ENCODE measurements at regions not wholly inside any gene's neighbourhood (a gene's known extent, or its start where the extent isn't known, plus 50 kb on each side); places are given as distances from the start of the nearest gene placed in this dataset.
A peak's percentile ranks its signal among the peaks of the same experiment; 100 is the strongest.

DNA sequence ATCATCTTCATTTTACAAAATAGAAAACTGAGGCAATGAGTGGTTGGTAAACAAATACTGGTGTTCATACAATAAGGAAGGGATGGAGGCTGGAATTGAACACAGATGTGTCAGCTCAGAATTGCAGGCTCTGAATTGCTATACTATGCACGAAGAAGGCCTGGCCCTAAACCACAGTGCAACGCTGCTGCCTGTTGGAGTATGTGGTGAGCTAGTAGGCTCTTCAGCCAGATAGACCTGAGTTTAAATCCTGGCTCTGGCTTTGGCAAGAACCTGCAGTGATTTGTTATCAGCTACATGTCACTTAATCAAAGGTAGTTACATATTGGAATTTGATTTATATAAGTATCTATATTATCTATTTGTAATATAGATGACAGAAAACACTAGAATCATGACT is 1602.4 kb upstream of the CELF4 start:
- Histone ChIP-seq H3K4me3 (ENCODE audit: insufficient read depth in 1 of 2, low read depth in 1 of 2, low read length in 2 of 2) (no peak overlapping the region), H3K27me3 (ENCODE audit: control insufficient read depth in 1 of 2, insufficient read depth in 1 of 2, low read length in 2 of 2) (no peaks in the 10 kb centered on the region), H2BK120ac (ENCODE audit: low read depth, low read length) (no peak overlapping the region), H3K4me2 (ENCODE audit: low read length, poor library complexity, severe bottlenecking) (no peak overlapping the region), H3K4ac (ENCODE audit: low read depth in 1 of 2, low read length in 2 of 2) (no peak overlapping the region), H2AK5ac (ENCODE audit: low read length, severe bottlenecking) (no peak overlapping the region), H2BK15ac (ENCODE audit: low read depth, poor library complexity, severe bottlenecking) (no peak overlapping the region), H3K23ac (ENCODE audit: low read length in 2 of 2) (no peak overlapping the region), H3K18ac (ENCODE audit: low read depth in 1 of 2, low read length in 2 of 2) (no peak overlapping the region), H3K4me1 (ENCODE audit: control insufficient read depth, insufficient read depth, low read depth, low read length) (no peaks in the 10 kb centered on the region), H2BK5ac (ENCODE audit: low read depth, low read length, poor library complexity, severe bottlenecking) (no peak overlapping the region), H2AFZ (ENCODE audit: low read depth, low read length) (no peak overlapping the region), H3K9ac (ENCODE audit: low read length) (no peak overlapping the region), H2BK12ac (ENCODE audit: low read length in 2 of 2) (no peak overlapping the region), H3K27ac (ENCODE audit: low read length, poor library complexity, severe bottlenecking) (no peak overlapping the region), H4K8ac (ENCODE audit: low read length) (no peak overlapping the region), H4K91ac (ENCODE audit: low read length) (no peak overlapping the region), H3K9me3 (ENCODE audit: control insufficient read depth, low read length) (no peaks in the 10 kb centered on the region), H3K36me3 (ENCODE audit: control insufficient read depth in 1 of 2, insufficient read depth in 2 of 2, low read depth in 1 of 2, low read length in 2 of 2) (no peaks in the 10 kb centered on the region), H3K14ac (ENCODE audit: low read length in 2 of 2) (no peak overlapping the region), H3K79me1 (replicated peaks; ENCODE audit: low read length, poor library complexity, severe bottlenecking) (no peaks in the 10 kb centered on the region)
- WGBS = 94% methylated on average over 2 of the region's 2 CpGs
- no peak for DNase-seq

DNA sequence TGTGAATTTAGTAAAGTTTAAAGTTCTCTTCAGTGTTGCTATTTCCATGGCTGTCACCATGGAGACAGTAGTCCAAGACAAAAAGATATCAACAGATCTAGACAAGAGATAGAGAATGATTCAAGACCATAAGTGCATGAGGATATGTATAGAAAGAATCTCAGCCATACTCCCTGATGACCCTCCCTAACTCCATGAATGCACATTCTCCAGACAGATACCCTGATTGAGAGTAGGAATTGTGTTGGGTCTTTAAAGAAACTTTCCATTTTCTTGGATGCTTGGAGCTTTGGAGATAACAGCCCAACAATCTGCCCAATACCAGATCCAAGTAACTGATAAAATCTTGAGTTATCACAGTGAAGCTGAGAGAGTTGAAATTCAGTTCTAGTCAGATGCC is 1601.2 kb upstream of the CELF4 start:
- Histone ChIP-seq H3K4me3 (ENCODE audit: insufficient read depth in 1 of 2, low read depth in 1 of 2, low read length in 2 of 2) (no peak overlapping the region), H2BK15ac (ENCODE audit: low read depth, poor library complexity, severe bottlenecking) (no peak overlapping the region), H3K14ac (ENCODE audit: low read length in 2 of 2) (no peak overlapping the region), H4K8ac (ENCODE audit: low read length) (no peak overlapping the region), H4K91ac (ENCODE audit: low read length) (no peak overlapping the region), H2AK5ac (ENCODE audit: low read length, severe bottlenecking) (no peak overlapping the region), H2AFZ (ENCODE audit: low read depth, low read length) (no peak overlapping the region), H3K79me1 (replicated peaks; ENCODE audit: low read length, poor library complexity, severe bottlenecking) (no peaks in the 10 kb centered on the region), H3K27me3 (ENCODE audit: control insufficient read depth in 1 of 2, insufficient read depth in 1 of 2, low read length in 2 of 2) (no peaks in the 10 kb centered on the region), H3K18ac (ENCODE audit: low read depth in 1 of 2, low read length in 2 of 2) (no peak overlapping the region), H3K4ac (ENCODE audit: low read depth in 1 of 2, low read length in 2 of 2) (no peak overlapping the region), H3K36me3 (ENCODE audit: control insufficient read depth in 1 of 2, insufficient read depth in 2 of 2, low read depth in 1 of 2, low read length in 2 of 2) (no peaks in the 10 kb centered on the region), H3K4me1 (ENCODE audit: control insufficient read depth, insufficient read depth, low read depth, low read length) (no peaks in the 10 kb centered on the region), H2BK5ac (ENCODE audit: low read depth, low read length, poor library complexity, severe bottlenecking) (no peak overlapping the region), H3K27ac (ENCODE audit: low read length, poor library complexity, severe bottlenecking) (no peak overlapping the region), H3K4me2 (ENCODE audit: low read length, poor library complexity, severe bottlenecking) (no peak overlapping the region), H3K23ac (ENCODE audit: low read length in 2 of 2) (no peak overlapping the region), H3K9ac (ENCODE audit: low read length) (no peak overlapping the region), H2BK12ac (ENCODE audit: low read length in 2 of 2) (no peak overlapping the region), H2BK120ac (ENCODE audit: low read depth, low read length) (no peak overlapping the region), H3K9me3 (ENCODE audit: control insufficient read depth, low read length) (no peaks in the 10 kb centered on the region)
- DNase-seq = peak; percentile 26

- H2BK12ac ChIP-seq (ENCODE audit: low read length in 2 of 2) = no peak overlapping the region
- H3K27me3 ChIP-seq (ENCODE audit: control insufficient read depth in 1 of 2, insufficient read depth in 1 of 2, low read length in 2 of 2) = no peaks in the 10 kb centered on the region
- H3K14ac ChIP-seq (ENCODE audit: low read length in 2 of 2) = no peak overlapping the region
- H2BK15ac ChIP-seq (ENCODE audit: low read depth, poor library complexity, severe bottlenecking) = no peak overlapping the region
- H3K36me3 ChIP-seq (ENCODE audit: control insufficient read depth in 1 of 2, insufficient read depth in 2 of 2, low read depth in 1 of 2, low read length in 2 of 2) = no peaks in the 10 kb centered on the region
- no peaks in the 10 kb centered on the region for H3K4me1 ChIP-seq (ENCODE audit: control insufficient read depth, insufficient read depth, low read depth, low read length)
- H2BK120ac ChIP-seq (ENCODE audit: low read depth, low read length) = no peak overlapping the region
- no peak overlapping the region for H3K9ac ChIP-seq (ENCODE audit: low read length)
- H2AK5ac ChIP-seq (ENCODE audit: low read length, severe bottlenecking) = no peak overlapping the region
- DNase-seq = no peak
- no peak overlapping the region for H3K4ac ChIP-seq (ENCODE audit: low read depth in 1 of 2, low read length in 2 of 2)
- H3K4me2 ChIP-seq (ENCODE audit: low read length, poor library complexity, severe bottlenecking) = no peak overlapping the region
- peaks cover 2% of the 10 kb centered on the region for H3K9me3 ChIP-seq (ENCODE audit: control insufficient read depth, low read length)
- H4K91ac ChIP-seq (ENCODE audit: low read length) = no peak overlapping the region
- H3K18ac ChIP-seq (ENCODE audit: low read depth in 1 of 2, low read length in 2 of 2) = no peak overlapping the region
- no peak overlapping the region for H3K27ac ChIP-seq (ENCODE audit: low read length, poor library complexity, severe bottlenecking)
- H4K8ac ChIP-seq (ENCODE audit: low read length) = no peak overlapping the region
- H3K4me3 ChIP-seq (ENCODE audit: insufficient read depth in 1 of 2, low read depth in 1 of 2, low read length in 2 of 2) = no peak overlapping the region
- no peak overlapping the region for H2AFZ ChIP-seq (ENCODE audit: low read depth, low read length)
- H3K23ac ChIP-seq (ENCODE audit: low read length in 2 of 2) = no peak overlapping the region
- 95% methylated on average over 6 of the region's 11 CpGs for WGBS
- H3K79me1 ChIP-seq (replicated peaks; ENCODE audit: low read length, poor library complexity, severe bottlenecking) = no peaks in the 10 kb centered on the region
- no peak overlapping the region for H2BK5ac ChIP-seq (ENCODE audit: low read depth, low read length, poor library complexity, severe bottlenecking)
Measured at GRCh38 chr18:39162013-39162827, 1596.6 kb upstream of the CELF4 start.

DNA sequence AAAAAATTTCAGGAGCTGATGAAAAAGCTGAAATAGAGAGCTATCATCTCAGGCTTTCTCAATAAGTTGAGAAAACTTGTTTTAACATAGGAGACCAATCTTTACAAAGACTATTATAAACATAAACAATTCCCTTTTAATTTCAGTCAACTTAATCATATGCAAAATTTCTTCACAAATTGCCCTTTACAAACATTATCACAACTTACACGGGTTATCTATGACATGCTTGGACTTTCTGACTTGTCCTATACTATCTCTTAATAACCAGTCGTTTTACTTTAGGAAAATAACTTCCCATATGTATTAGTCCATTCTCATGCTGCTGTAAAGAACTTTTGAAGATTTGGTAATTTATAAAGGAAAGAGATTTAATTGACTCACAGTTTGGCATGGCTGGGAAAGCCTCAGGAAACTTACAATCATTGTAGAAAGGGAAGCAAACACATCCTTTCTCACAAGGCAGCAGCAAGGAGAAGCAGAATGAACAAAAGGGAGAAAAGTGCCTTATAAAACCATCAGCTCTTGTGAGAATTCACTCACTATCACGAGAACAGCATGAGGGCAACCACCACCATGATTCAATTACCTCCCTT is 1583.7 kb upstream of the CELF4 start:
- no peak overlapping the region for H3K4me2 ChIP-seq (ENCODE audit: low read length, poor library complexity, severe bottlenecking)
- H3K27me3 ChIP-seq (ENCODE audit: control insufficient read depth in 1 of 2, insufficient read depth in 1 of 2, low read length in 2 of 2) = no peaks in the 10 kb centered on the region
- H2BK12ac ChIP-seq (ENCODE audit: low read length in 2 of 2) = no peak overlapping the region
- no peak overlapping the region for H2AFZ ChIP-seq (ENCODE audit: low read depth, low read length)
- H3K36me3 ChIP-seq (ENCODE audit: control insufficient read depth in 1 of 2, insufficient read depth in 2 of 2, low read depth in 1 of 2, low read length in 2 of 2) = no peaks in the 10 kb centered on the region
- H2AK5ac ChIP-seq (ENCODE audit: low read length, severe bottlenecking) = no peak overlapping the region
- H4K91ac ChIP-seq (ENCODE audit: low read length) = no peak overlapping the region
- H2BK5ac ChIP-seq (ENCODE audit: low read depth, low read length, poor library complexity, severe bottlenecking) = no peak overlapping the region
- no peak overlapping the region for H2BK15ac ChIP-seq (ENCODE audit: low read depth, poor library complexity, severe bottlenecking)
- H4K8ac ChIP-seq (ENCODE audit: low read length) = no peak overlapping the region
- no peak overlapping the region for H3K18ac ChIP-seq (ENCODE audit: low read depth in 1 of 2, low read length in 2 of 2)
- no peak overlapping the region for H3K4me3 ChIP-seq (ENCODE audit: insufficient read depth in 1 of 2, low read depth in 1 of 2, low read length in 2 of 2)
- no peak overlapping the region for H2BK120ac ChIP-seq (ENCODE audit: low read depth, low read length)
- H3K23ac ChIP-seq (ENCODE audit: low read length in 2 of 2) = no peak overlapping the region
- H3K9me3 ChIP-seq (ENCODE audit: control insufficient read depth, low read length) = peaks cover 57% of the 10 kb centered on the region
- WGBS = 54% methylated on average over 1 of the region's 3 CpGs
- no peak overlapping the region for H3K9ac ChIP-seq (ENCODE audit: low read length)
- H3K14ac ChIP-seq (ENCODE audit: low read length in 2 of 2) = no peak overlapping the region
- no peaks in the 10 kb centered on the region for H3K79me1 ChIP-seq (replicated peaks; ENCODE audit: low read length, poor library complexity, severe bottlenecking)
- no peak overlapping the region for H3K4ac ChIP-seq (ENCODE audit: low read depth in 1 of 2, low read length in 2 of 2)
- H3K27ac ChIP-seq (ENCODE audit: low read length, poor library complexity, severe bottlenecking) = no peak overlapping the region
- H3K4me1 ChIP-seq (ENCODE audit: control insufficient read depth, insufficient read depth, low read depth, low read length) = no peaks in the 10 kb centered on the region
- no peak for DNase-seq
